GM12801 (cell line): ENCODE measurements at regions not wholly inside any gene's neighbourhood (a gene's known extent, or its start where the extent isn't known, plus 50 kb on each side); places are given as distances from the start of the nearest gene placed in this dataset.

ENCODE experiments used
- TF ChIP-seq, protein P1 (sequence below): IDR thresholded peaks from one replicate; pipeline ENCODE4 v1.5.1; 2011; ENCODE audit warnings: control low read depth; ENCODE audit not compliant: insufficient read length; ENCODE audit errors: extremely low read depth

DNA sequence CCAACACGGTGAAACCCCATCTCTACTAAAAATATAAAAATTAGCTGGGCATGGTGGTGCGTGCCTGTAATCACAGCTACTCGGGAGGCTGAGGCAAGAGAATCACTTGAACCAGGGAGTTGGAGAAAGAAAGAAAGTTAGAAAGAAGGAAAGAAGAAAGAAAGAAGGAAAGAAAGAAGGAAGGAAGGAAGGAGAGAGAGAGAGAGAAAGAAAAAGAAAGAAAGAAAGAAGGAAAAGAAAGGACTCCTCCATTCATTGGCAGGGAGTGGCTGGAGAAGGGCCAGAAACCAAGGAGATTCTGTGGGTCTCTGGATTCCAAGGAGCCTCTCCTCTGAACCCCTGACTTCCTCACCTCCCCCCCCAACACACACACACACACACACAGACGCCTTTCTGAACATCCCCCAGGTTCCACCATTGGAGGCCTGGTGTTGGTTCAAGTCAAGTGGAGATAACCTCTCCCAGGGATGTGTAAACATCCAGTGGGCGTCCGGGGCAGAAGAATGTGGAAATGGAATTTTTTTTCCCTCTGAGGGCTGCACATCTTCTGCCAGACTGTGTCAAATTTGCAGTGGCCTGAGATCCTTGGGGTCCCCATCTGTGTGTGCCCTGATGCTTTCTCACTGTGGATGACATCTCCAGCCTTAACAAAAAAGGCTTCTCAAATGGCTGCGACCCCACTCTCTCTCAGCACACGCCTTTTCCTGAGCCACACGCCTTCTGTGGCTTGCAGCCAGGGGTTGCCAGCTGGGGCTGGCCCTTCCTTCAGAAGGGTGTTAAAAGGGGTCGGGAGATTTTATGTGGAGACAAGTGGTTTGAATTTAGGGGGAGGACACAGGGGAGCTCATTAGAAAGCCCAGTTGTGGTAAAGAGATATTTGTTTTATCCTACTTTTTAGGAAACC lies 109.3 kb upstream of the HAND1 start:
- TF ChIP-seq, protein P1, sequence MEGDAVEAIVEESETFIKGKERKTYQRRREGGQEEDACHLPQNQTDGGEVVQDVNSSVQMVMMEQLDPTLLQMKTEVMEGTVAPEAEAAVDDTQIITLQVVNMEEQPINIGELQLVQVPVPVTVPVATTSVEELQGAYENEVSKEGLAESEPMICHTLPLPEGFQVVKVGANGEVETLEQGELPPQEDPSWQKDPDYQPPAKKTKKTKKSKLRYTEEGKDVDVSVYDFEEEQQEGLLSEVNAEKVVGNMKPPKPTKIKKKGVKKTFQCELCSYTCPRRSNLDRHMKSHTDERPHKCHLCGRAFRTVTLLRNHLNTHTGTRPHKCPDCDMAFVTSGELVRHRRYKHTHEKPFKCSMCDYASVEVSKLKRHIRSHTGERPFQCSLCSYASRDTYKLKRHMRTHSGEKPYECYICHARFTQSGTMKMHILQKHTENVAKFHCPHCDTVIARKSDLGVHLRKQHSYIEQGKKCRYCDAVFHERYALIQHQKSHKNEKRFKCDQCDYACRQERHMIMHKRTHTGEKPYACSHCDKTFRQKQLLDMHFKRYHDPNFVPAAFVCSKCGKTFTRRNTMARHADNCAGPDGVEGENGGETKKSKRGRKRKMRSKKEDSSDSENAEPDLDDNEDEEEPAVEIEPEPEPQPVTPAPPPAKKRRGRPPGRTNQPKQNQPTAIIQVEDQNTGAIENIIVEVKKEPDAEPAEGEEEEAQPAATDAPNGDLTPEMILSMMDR, result no peak

DNA sequence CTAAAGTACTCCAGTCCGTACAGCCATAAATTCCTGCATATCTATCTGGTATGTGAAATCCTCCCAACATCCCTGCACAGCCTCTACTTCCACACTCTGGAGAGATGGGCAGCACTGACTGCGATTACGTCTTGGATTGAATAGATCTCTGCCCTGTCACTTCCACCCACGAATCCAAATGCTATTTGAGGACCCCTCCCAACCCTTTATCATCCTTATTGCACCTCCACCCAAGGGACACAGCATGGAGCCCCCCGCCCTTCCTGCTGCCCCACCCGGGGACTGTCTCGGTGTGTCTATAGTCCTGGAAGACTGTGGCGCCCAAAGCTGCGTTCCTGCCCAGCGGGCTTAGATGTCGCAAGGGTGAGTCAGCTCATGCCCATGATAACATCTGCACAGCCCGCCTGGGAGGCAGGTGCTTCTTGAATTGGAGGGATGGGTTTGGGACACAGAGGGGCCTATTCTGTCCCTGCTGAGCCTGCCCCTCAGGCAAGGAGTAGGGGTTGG lies 105.7 kb upstream of the HAND1 start:
- TF ChIP-seq, protein P1, result no peak

DNA sequence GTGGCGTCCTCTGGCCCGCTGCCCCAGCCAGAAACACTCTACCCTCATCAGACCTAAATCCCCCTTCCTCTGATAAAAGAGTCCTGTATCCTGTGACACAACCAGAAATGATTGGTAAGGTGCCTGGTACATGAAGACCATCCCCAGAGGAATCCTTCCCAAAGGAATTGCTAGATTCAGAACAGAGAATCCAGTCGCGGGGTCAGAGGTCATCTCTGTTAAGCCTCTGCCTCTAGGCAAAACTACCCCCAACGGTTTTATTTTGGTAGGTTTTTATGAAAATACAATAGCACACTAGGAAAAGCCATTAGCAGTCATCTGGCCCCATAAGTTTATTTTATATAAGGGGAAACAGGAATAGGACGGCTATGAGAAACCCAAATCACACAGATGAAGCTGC lies 102.4 kb upstream of the HAND1 start:
- TF ChIP-seq, protein P1, result no peak

DNA sequence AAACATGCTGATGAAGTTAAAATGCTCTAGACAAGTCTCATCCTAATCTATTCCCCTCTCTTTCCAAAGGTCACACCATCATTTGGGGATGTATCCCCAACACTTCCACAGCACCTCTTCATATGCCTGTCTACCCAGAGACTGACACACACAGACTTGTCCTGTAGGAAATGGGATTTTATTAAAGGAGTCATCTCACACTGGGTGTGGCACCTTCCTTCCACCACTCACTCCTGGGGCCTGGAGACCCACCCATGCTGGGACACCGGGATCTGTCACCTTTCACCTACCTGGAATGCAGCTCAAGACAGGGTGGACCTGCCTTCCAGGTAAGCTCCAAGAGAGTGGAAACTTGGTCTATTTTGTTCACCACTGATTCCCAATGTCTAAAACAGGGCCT lies 99.4 kb upstream of the HAND1 start:
- TF ChIP-seq, protein P1, result no peak

DNA sequence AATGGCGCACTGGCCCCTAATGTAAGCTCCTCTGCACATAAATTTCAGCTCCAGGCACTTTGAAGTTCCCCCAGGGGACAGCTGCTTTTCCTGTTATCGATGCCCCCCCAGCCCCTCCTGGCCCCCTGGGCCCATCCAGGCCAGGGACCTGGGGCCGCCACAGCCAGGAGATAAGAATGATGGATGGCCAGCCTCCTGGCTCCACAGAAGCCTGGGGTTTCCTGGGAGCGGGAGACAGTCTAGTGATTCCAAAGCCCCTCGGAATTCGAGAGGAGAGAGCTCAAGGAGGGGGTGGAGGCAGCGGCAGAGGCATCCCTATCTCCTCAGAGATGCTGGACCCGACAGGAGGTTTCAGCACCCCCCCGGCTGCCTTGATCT lies 98.4 kb upstream of the HAND1 start:
- TF ChIP-seq, protein P1, result no peak

DNA sequence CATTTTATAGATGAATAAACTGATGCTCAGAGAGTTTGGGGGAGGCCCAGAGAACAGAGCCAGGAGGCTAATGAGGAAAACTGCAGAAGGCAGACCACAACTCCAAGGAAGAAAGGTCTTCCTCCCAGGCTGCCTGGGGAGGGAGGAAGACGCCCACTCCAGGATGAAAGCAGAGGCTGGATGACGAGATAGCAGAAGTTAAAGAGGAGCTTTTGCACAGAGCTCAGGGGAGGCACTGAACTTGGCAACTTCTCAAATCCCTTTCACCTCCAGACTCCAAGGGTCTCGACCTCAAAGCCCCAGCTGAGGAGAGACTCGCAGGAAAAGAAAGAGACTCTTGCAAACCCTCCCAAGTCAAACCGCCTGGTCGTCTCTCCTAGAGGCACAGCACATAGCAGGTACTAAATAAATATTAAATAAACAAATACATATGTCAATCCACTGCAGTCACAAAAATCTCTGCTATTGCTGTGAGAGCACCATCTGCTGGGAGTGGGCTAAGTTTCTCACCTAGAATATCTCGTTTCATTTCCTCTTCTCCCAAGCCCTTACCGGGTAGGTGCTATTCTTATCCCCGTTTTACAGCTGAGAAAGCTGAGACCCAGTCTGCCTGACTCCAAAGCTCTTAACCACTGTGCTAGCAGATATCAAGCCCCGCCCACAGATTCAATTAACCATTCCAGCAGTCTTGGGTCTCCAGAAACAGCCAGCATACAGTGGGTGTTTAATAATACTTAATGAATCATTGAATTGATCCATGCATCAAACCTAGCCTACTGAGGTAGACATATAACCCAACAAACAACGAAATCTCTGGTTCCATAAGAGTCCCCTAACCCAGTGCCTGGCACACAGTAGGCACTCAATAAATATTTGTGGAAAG lies 97.8 kb upstream of the HAND1 start:
- TF ChIP-seq, protein P1, result no peak

DNA sequence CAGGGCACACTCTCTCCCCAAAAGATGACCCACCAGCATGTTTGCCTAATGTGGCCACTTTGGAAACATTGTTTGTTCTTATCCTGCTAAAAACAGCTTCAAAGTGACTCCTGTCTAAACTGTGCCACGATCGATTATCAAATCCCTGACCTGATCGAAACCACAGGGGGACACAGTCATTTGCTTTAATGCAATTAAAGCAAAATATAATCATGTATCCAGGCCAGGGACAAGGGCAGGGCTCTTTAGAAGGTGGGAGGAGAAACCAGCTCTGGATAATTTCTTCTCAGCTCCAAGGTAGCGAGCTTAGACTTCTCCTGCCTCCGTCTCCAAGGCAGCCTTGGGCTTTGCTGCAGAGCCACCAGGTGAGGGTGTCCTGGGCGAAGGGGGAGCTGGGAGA lies 95.0 kb upstream of the HAND1 start:
- TF ChIP-seq, protein P1, result no peak
